Astrocyte (in vitro differentiated cells and primary cell): ENCODE measurements at regions not wholly inside any gene's neighbourhood (a gene's known extent, or its start where the extent isn't known, plus 50 kb on each side); places are given as distances from the start of the nearest gene placed in this dataset.

Experiments
- DNase-seq: peaks from one replicate; pipeline ENCODE4 v3.0.0-alpha.2; 2010; ENCODE audit warnings: low read depth
- FAIRE-seq: peaks from 2 replicates; lab custom pipeline; 2011; peaks lifted over from hg19 to GRCh38; lab: Jason Lieb, UNC
- H2AFZ ChIP-seq: 2 replicates; pipeline ENCODE4 v1.6.0; 2012; ENCODE audit warnings: low read depth, low read length, inconsistent platforms
- H3K27ac ChIP-seq: 2 replicates; pipeline ENCODE4 v1.5.1; 2011; ENCODE audit warnings: low read depth, low read length, inconsistent platforms
- H3K27me3 ChIP-seq: 2 replicates; pipeline ENCODE4 v1.6.0; 2011; ENCODE audit warnings: low read length, inconsistent platforms; ENCODE audit not compliant: insufficient read depth
- H3K36me3 ChIP-seq: 2 replicates; pipeline ENCODE4 v1.5.1; 2011; ENCODE audit warnings: low read length, inconsistent platforms; ENCODE audit not compliant: insufficient read depth
- H3K4me1 ChIP-seq: 2 replicates; pipeline ENCODE4 v1.5.1; 2011; ENCODE audit warnings: low read length, inconsistent platforms; ENCODE audit not compliant: insufficient read depth
- H3K4me2 ChIP-seq: 2 replicates; pipeline ENCODE4 v1.6.0; 2012; ENCODE audit warnings: low read length, inconsistent platforms
- H3K4me3 ChIP-seq: 2 replicates; pipeline ENCODE4 v1.5.1; 2011; ENCODE audit warnings: low read depth, mild to moderate bottlenecking, low read length, inconsistent platforms; ENCODE audit not compliant: insufficient read depth
- H3K79me2 ChIP-seq: 2 replicates; pipeline ENCODE4 v1.6.0; 2012; ENCODE audit warnings: mild to moderate bottlenecking, low read length, inconsistent platforms; ENCODE audit not compliant: insufficient read depth
- H3K9ac ChIP-seq: 2 replicates; pipeline ENCODE4 v1.6.0; 2012; ENCODE audit warnings: mild to moderate bottlenecking, low read length, inconsistent platforms
- H3K9me3 ChIP-seq: 2 replicates; pipeline ENCODE4 v1.5.1; 2012; ENCODE audit warnings: low read depth, mild to moderate bottlenecking, low read length, inconsistent platforms; ENCODE audit not compliant: insufficient read depth
- H4K20me1 ChIP-seq: 2 replicates; pipeline ENCODE4 v1.6.0; 2012; ENCODE audit warnings: low read length, inconsistent platforms; ENCODE audit not compliant: insufficient read depth
- H3K27ac Mint-ChIP-seq: one replicate; pipeline ENCODE4 v1.8.0; 2021; ENCODE audit warnings: mild to moderate bottlenecking, mixed read lengths; ENCODE audit not compliant: unreplicated experiment
- H3K27me3 Mint-ChIP-seq: one replicate; pipeline ENCODE4 v1.8.0; 2021; ENCODE audit warnings: low read depth, mixed read lengths; ENCODE audit not compliant: unreplicated experiment
- H3K36me3 Mint-ChIP-seq: one replicate; pipeline ENCODE4 v1.8.0; 2021; ENCODE audit warnings: low read depth, mixed read lengths; ENCODE audit not compliant: unreplicated experiment
- H3K4me1 Mint-ChIP-seq: one replicate; pipeline ENCODE4 v1.8.0; 2021; ENCODE audit warnings: low read depth, mixed read lengths; ENCODE audit not compliant: unreplicated experiment
- H3K4me3 Mint-ChIP-seq: one replicate; pipeline ENCODE4 v1.8.0; 2021; ENCODE audit warnings: mild to moderate bottlenecking, moderate library complexity, mixed read lengths; ENCODE audit not compliant: unreplicated experiment
- H3K9me3 Mint-ChIP-seq: one replicate; pipeline ENCODE4 v1.8.0; 2021; ENCODE audit warnings: mild to moderate bottlenecking, mixed read lengths; ENCODE audit not compliant: unreplicated experiment
- CTCF ChIP-seq: IDR thresholded peaks from 2 replicates; pipeline ENCODE4 v1.5.1; 2011; ENCODE audit warnings: low read depth, mild to moderate bottlenecking, inconsistent platforms, low read length, moderate library complexity; ENCODE audit not compliant: insufficient read depth
- EZH2 ChIP-seq: IDR thresholded peaks from 2 replicates; pipeline ENCODE4 v1.6.1; 2012; ENCODE audit warnings: mild to moderate bottlenecking, low read length, inconsistent platforms; ENCODE audit not compliant: insufficient read depth

GRCh38 chr3:82494977-82495489 is 733.6 kb upstream of the GBE1 start:
- H3K9me3 ChIP-seq: no peaks in the 10 kb centered on the region
- H3K4me1 ChIP-seq: no peaks in the 10 kb centered on the region
- DNase-seq (no peak), FAIRE-seq (no peak)
- no peaks in the 10 kb centered on the region for H4K20me1 ChIP-seq
- H2AFZ ChIP-seq: no peak overlapping the region
- no peak overlapping the region for H3K4me2 ChIP-seq
- no peak for TF ChIP-seq CTCF
- no peaks in the 10 kb centered on the region for H3K9me3 Mint-ChIP-seq
- no peaks in the 10 kb centered on the region for H3K36me3 Mint-ChIP-seq
- no peaks in the 10 kb centered on the region for H3K27me3 ChIP-seq
- no peak overlapping the region for H3K27ac Mint-ChIP-seq
- no peaks in the 10 kb centered on the region for H3K36me3 ChIP-seq
- H3K9ac ChIP-seq: no peak overlapping the region
- H3K79me2 ChIP-seq: no peaks in the 10 kb centered on the region
- H3K4me1 Mint-ChIP-seq: no peaks in the 10 kb centered on the region
- no peaks in the 10 kb centered on the region for H3K27me3 Mint-ChIP-seq
- H3K27ac ChIP-seq: no peak overlapping the region
- H3K4me3 Mint-ChIP-seq: no peak overlapping the region
- H3K4me3 ChIP-seq: no peak overlapping the region

GRCh38 chr3:82493858-82494257 is 732.4 kb upstream of the GBE1 start:
- no peaks in the 10 kb centered on the region for H3K27me3 Mint-ChIP-seq
- H3K4me3 Mint-ChIP-seq: no peak overlapping the region
- Histone ChIP-seq H3K27ac (no peak overlapping the region), H3K27me3 (no peaks in the 10 kb centered on the region), H3K4me2 (no peak overlapping the region), H3K9ac (no peak overlapping the region), H2AFZ (no peak overlapping the region), H3K79me2 (no peaks in the 10 kb centered on the region), H4K20me1 (no peaks in the 10 kb centered on the region), H3K4me3 (no peak overlapping the region), H3K36me3 (no peaks in the 10 kb centered on the region), H3K9me3 (no peaks in the 10 kb centered on the region), H3K4me1 (no peaks in the 10 kb centered on the region)
- TF ChIP-seq EZH2 (no peak), CTCF (no peak)
- no peaks in the 10 kb centered on the region for H3K9me3 Mint-ChIP-seq
- no peak for DNase-seq
- FAIRE-seq: no peak
- no peak overlapping the region for H3K27ac Mint-ChIP-seq
- H3K36me3 Mint-ChIP-seq: no peaks in the 10 kb centered on the region
- H3K4me1 Mint-ChIP-seq: no peaks in the 10 kb centered on the region

- H3K9me3 ChIP-seq: no peaks in the 10 kb centered on the region
- no peak overlapping the region for H3K9ac ChIP-seq
- peak overlapping the region; percentile 39 for H3K27ac ChIP-seq
- DNase-seq (no peak), FAIRE-seq (no peak)
- no peaks in the 10 kb centered on the region for H3K79me2 ChIP-seq
- no peak overlapping the region for H2AFZ ChIP-seq
- H3K27ac Mint-ChIP-seq: no peak overlapping the region
- no peak overlapping the region for H3K4me3 ChIP-seq
- H4K20me1 ChIP-seq: no peaks in the 10 kb centered on the region
- H3K4me3 Mint-ChIP-seq: no peak overlapping the region
- H3K4me1 Mint-ChIP-seq: peaks cover 4% of the 10 kb centered on the region
- no peaks in the 10 kb centered on the region for H3K27me3 ChIP-seq
- H3K9me3 Mint-ChIP-seq: peaks cover 2% of the 10 kb centered on the region
- H3K36me3 ChIP-seq: no peaks in the 10 kb centered on the region
- no peak for TF ChIP-seq CTCF
- no peaks in the 10 kb centered on the region for H3K27me3 Mint-ChIP-seq
- no peaks in the 10 kb centered on the region for H3K4me1 ChIP-seq
- H3K36me3 Mint-ChIP-seq: no peaks in the 10 kb centered on the region
- H3K4me2 ChIP-seq: no peak overlapping the region
These were observed 713.9 kb upstream of the GBE1 start for GRCh38 chr3:82475306-82475705.
